ENCODE measurements at regions not wholly inside any gene's neighbourhood (a gene's known extent, or its start where the extent isn't known, plus 50 kb on each side); places are given as distances from the start of the nearest gene placed in this dataset.

GRCh38 chr2:217434180-217434975 lies 568.4 kb downstream of the TNS1 start:
- peak; percentile 84 for DNase-seq

- no peak for DNase-seq
Observed at GRCh38 chr2:217433522-217433921, 569.3 kb downstream of the TNS1 start.

- no peak for DNase-seq
Observed at GRCh38 chr2:217431577-217432269, 571.1 kb downstream of the TNS1 start.

- no peak for DNase-seq
Observed at GRCh38 chr2:217430916-217431576, 571.2 kb upstream of the TNP1 start.

GRCh38 chr2:217429981-217430500 lies 570.2 kb upstream of the TNP1 start:
- DNase-seq: no peak

GRCh38 chr2:217421834-217422233 lies 562.0 kb upstream of the TNP1 start:
- no peak for DNase-seq

- DNase-seq: no peak
Observed at GRCh38 chr2:217420854-217421253, 561.0 kb upstream of the TNP1 start.

GRCh38 chr2:217419055-217419671 lies 559.3 kb upstream of the TNP1 start:
- no peak for DNase-seq

GRCh38 chr2:217418544-217418943 lies 558.7 kb upstream of the TNP1 start:
- no peak for DNase-seq

GRCh38 chr2:217418090-217418489 lies 558.2 kb upstream of the TNP1 start:
- no peak for DNase-seq

GRCh38 chr2:217417536-217417935 lies 557.7 kb upstream of the TNP1 start:
- no peak for DNase-seq

- no peak for DNase-seq
Observed at GRCh38 chr2:217415316-217415715, 555.5 kb upstream of the TNP1 start.

- no peak for DNase-seq
Observed at GRCh38 chr2:217414429-217414828, 554.6 kb upstream of the TNP1 start.

- no peak for DNase-seq
Observed at GRCh38 chr2:217413193-217413592, 553.3 kb upstream of the TNP1 start.

- DNase-seq: no peak
Observed at GRCh38 chr2:217412721-217413120, 552.9 kb upstream of the TNP1 start.

GRCh38 chr2:217412277-217412676 lies 552.4 kb upstream of the TNP1 start:
- no peak for DNase-seq

GRCh38 chr2:217410681-217410960 lies 550.8 kb upstream of the TNP1 start:
- no peak for DNase-seq

GRCh38 chr2:217409949-217410680 lies 550.3 kb upstream of the TNP1 start:
- no peak for DNase-seq

- no peak for DNase-seq
Observed at GRCh38 chr2:217407362-217407761, 547.5 kb upstream of the TNP1 start.

GRCh38 chr2:217404236-217404760 lies 544.4 kb upstream of the TNP1 start:
- DNase-seq: peak; percentile 68

- DNase-seq: peak; percentile 80
Observed at GRCh38 chr2:217402761-217403383, 543.0 kb upstream of the TNP1 start.

- no peak for DNase-seq
Observed at GRCh38 chr2:217402144-217402543, 542.3 kb upstream of the TNP1 start.

All from NCI-H1436 treated with DMSO at 0.1 percent for 48 hours (cell line).